GM12878 (cell line): ENCODE measurements at regions not wholly inside any gene's neighbourhood (a gene's known extent, or its start where the extent isn't known, plus 50 kb on each side); places are given as distances from the start of the nearest gene placed in this dataset.

Source experiments
- ATAC-seq: fragments of 200-7000 bp; cut with Tn5 transposase; 3 replicates; pipeline ENCODE4 v1.9.1; 2020; ENCODE audit warnings: mild to moderate bottlenecking, moderate library complexity
- BruUV-seq: library from RNA; stranded (reverse); fragments of 400-500 nt; replicated peaks from 2 replicates; lab custom pipeline; 2021; lab: Mats Ljungman, UMichigan
- CTCF ChIA-PET: fragments of 300-600 bp; sonication (Branson Sonifier 250); formaldehyde crosslinking; extraction: SDS; loops from one replicate; lab custom pipeline; 2021; ENCODE audit warnings: inconsistent platforms; lab: Yijun Ruan, JAX
- POLR2A ChIA-PET: fragments of 350-600 bp; formaldehyde crosslinking; extraction: SDS; loops from one replicate; lab custom pipeline; 2021; ENCODE audit warnings: inconsistent platforms; lab: Charles Lee
- RAD21 ChIA-PET: fragments of 300-600 bp; sonication (Branson Sonifier 250); formaldehyde crosslinking; loops from one replicate; lab custom pipeline; 2023; ENCODE audit warnings: antibody characterized with exemption; ENCODE audit not compliant: unreplicated experiment; lab: Charles Lee
- SMC1A ChIA-PET: fragments of 300-600 bp; sonication (Branson Sonifier 250); formaldehyde crosslinking; loops from one replicate; lab custom pipeline; 2023; ENCODE audit not compliant: unreplicated experiment, uncharacterized antibody; lab: Charles Lee
- DNase-seq: peaks from one replicate; pipeline ENCODE4 v3.0.0-alpha.2; 2011; ENCODE audit warnings: low read depth, low spot score
- FAIRE-seq: peaks from 3 replicates; lab custom pipeline; 2011; peaks lifted over from hg19 to GRCh38; lab: Jason Lieb, UNC
- H2AFZ ChIP-seq: 2 replicates; pipeline ENCODE4 v1.6.0; 2011; ENCODE audit warnings: low read depth, low read length, control low read depth; ENCODE audit not compliant: control insufficient read depth
- H3K27ac ChIP-seq: 2 replicates; pipeline ENCODE4 v1.5.1; 2011; ENCODE audit warnings: control low read depth; ENCODE audit not compliant: control insufficient read depth, insufficient read depth
- H3K27me3 ChIP-seq, 2 experiments: replicated peaks in 1 of 2; 2 replicates each; pipeline versions ENCODE4 v1.6.0 to v1.6.1; 2011; ENCODE audit warnings: low read length in 1 of 2; ENCODE audit not compliant: control insufficient read depth in 2 of 2, insufficient read depth in 2 of 2
- H3K36me3 ChIP-seq, 2 experiments: 2 replicates each; pipeline ENCODE4 v1.5.1; 2011; ENCODE audit warnings: low read length in 1 of 2; ENCODE audit not compliant: control insufficient read depth in 2 of 2, insufficient read depth in 2 of 2
- H3K4me1 ChIP-seq: 2 replicates; pipeline ENCODE4 v1.6.1; 2011; ENCODE audit warnings: mild to moderate bottlenecking, low read length, moderate library complexity, mixed read lengths; ENCODE audit not compliant: control insufficient read depth, insufficient read depth
- H3K4me2 ChIP-seq: 2 replicates; pipeline ENCODE4 v1.6.0; 2011; ENCODE audit warnings: control low read depth; ENCODE audit not compliant: control insufficient read depth, insufficient read depth
- H3K4me3 ChIP-seq: fragments of 200-600 bp; sonication (generic); 2 replicates; pipeline ENCODE4 v1.5.1; 2016
- H3K79me2 ChIP-seq: 2 replicates; pipeline ENCODE4 v1.6.0; 2011; ENCODE audit warnings: low read length; ENCODE audit not compliant: control insufficient read depth, insufficient read depth
- H3K9ac ChIP-seq: 2 replicates; pipeline ENCODE4 v1.8.0; 2011; ENCODE audit warnings: low read length, control low read depth, mixed read lengths; ENCODE audit not compliant: control insufficient read depth, insufficient read depth
- H3K9me3 ChIP-seq: replicated peaks from 3 replicates; pipeline ENCODE4 v1.5.1; 2011; ENCODE audit warnings: mild to moderate bottlenecking, low read length; ENCODE audit not compliant: control insufficient read depth, insufficient read depth
- H4K20me1 ChIP-seq: 2 replicates; pipeline ENCODE4 v1.6.0; 2011; ENCODE audit not compliant: control insufficient read depth, insufficient read depth
- BMI1 ChIP-seq: fragments of 450-650 bp; IDR thresholded peaks from 2 replicates; pipeline ENCODE4 v1.6.1; 2016; ENCODE audit warnings: mild to moderate bottlenecking, moderate library complexity, borderline replicate concordance
- BRCA1 ChIP-seq: IDR thresholded peaks from 2 replicates; pipeline ENCODE4 v1.6.1; 2011; ENCODE audit warnings: low read depth, low read length, improper control_type of control experiment
- RBBP5 ChIP-seq: fragments of 200-600 bp; sonication (generic); conservative IDR thresholded peaks from 2 replicates; pipeline ENCODE4 v1.6.1; 2016
- RELA ChIP-seq: fragments of 450-650 bp; IDR thresholded peaks from 2 replicates; pipeline ENCODE4 v1.8.0; 2014; ENCODE audit warnings: borderline replicate concordance; ENCODE audit not compliant: partially characterized antibody
- STAT1 ChIP-seq: fragments of 450-650 bp; conservative IDR thresholded peaks from 2 replicates; pipeline ENCODE4 v1.6.1; 2014; ENCODE audit warnings: antibody characterized with exemption, mild to moderate bottlenecking
- WRNIP1 ChIP-seq: IDR thresholded peaks from 2 replicates; pipeline ENCODE4 v1.6.1; 2011; ENCODE audit warnings: low read depth, low read length, improper control_type of control experiment, borderline replicate concordance
- WGBS: methylation state at CpG from one replicate; pipeline ENCODE4 v1.1.6; 2016; ENCODE audit warnings: low lambda C conversion rate; ENCODE audit not compliant: insufficient replicate concordance, insufficient coverage; ENCODE audit errors: missing lambda C conversion rate; 5-methylcytosine and 5-hydroxymethylcytosine counted together
- in situ Hi-C: fragments of 300-500 bp; cut with MboI; formaldehyde crosslinking; loops from 9 replicates; pipeline ENCODE4 v1.14.3; 2018; ENCODE audit warnings: mixed read lengths
- intact Hi-C: fragments of 100-400 bp; cut with micrococcal nuclease; formaldehyde crosslinking; loops from one replicate; pipeline ENCODE4 v1.14.2; 2022; ENCODE audit not compliant: unreplicated experiment
- TF ChIP-seq, protein P1 (sequence below): IDR thresholded peaks from 2 replicates; pipeline ENCODE4 v1.6.1; 2011; ENCODE audit warnings: borderline replicate concordance, low read depth, mild to moderate bottlenecking, moderate library complexity, low read length; ENCODE audit not compliant: insufficient read depth, poor library complexity, severe bottlenecking
- TF ChIP-seq, protein P2 (sequence below): fragments of 450-650 bp; conservative IDR thresholded peaks from 2 replicates; pipeline ENCODE4 v1.6.1; 2017; ENCODE audit warnings: mild to moderate bottlenecking, moderate library complexity

DNA sequence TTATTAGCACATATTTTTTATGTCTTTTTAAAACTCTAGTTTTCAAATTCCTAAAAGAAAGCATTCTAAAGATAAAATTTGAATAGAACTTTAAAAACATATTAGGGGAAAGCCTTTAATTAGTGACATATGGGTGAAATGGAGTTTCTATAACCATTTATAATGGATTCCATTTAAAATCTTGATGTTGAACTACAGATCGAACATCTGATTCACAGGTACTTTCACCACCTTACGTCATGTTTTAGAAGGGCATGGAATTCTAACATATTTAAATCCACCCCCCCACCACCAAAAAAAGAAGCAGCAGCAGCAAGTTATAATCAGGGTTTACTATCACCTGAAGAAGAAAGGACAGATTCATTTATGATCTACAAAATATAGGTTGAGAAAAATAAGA is 298.4 kb downstream of the SMOC2 start (continued):
- TF ChIP-seq, protein P1, sequence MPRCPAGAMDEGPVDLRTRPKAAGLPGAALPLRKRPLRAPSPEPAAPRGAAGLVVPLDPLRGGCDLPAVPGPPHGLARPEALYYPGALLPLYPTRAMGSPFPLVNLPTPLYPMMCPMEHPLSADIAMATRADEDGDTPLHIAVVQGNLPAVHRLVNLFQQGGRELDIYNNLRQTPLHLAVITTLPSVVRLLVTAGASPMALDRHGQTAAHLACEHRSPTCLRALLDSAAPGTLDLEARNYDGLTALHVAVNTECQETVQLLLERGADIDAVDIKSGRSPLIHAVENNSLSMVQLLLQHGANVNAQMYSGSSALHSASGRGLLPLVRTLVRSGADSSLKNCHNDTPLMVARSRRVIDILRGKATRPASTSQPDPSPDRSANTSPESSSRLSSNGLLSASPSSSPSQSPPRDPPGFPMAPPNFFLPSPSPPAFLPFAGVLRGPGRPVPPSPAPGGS = no peak
- no peak for TF ChIP-seq BRCA1
- TF ChIP-seq, protein P2, sequence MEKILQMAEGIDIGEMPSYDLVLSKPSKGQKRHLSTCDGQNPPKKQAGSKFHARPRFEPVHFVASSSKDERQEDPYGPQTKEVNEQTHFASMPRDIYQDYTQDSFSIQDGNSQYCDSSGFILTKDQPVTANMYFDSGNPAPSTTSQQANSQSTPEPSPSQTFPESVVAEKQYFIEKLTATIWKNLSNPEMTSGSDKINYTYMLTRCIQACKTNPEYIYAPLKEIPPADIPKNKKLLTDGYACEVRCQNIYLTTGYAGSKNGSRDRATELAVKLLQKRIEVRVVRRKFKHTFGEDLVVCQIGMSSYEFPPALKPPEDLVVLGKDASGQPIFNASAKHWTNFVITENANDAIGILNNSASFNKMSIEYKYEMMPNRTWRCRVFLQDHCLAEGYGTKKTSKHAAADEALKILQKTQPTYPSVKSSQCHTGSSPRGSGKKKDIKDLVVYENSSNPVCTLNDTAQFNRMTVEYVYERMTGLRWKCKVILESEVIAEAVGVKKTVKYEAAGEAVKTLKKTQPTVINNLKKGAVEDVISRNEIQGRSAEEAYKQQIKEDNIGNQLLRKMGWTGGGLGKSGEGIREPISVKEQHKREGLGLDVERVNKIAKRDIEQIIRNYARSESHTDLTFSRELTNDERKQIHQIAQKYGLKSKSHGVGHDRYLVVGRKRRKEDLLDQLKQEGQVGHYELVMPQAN = no peak
- TF ChIP-seq WRNIP1 = no peak
- no peak for TF ChIP-seq RBBP5

DNA sequence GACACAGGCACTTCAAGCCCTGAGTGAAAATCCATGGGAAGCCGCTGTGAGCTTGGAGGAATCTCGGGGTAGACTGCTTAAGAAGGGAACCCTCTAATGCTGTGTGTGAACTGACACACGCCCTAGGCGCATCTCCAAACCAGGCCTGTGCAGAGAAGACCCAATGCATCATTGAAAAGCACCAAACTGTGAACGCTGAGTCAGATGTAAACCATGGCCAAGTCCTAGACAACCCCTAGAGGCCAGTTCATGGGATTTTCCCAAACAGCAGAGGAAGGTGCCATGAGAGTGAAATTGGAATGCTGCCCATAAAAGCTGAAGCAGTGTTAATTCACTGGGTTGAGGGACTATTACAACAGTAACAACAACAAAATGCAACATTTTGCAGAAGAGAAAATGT is 296.5 kb downstream of the SMOC2 start:
- ChIA-PET RAD21 (no interaction called here), POLR2A (no interaction called here), CTCF (no interaction called here), SMC1A (no interaction called here)
- no peaks in the 10 kb centered on the region for H3K36me3 ChIP-seq
- BruUV-seq = no TSS peak
- H3K4me3 ChIP-seq = no peak overlapping the region
- no peaks in the 10 kb centered on the region; the same call in 2 of the 3 replicates for H3K9me3 ChIP-seq
- H3K4me2 ChIP-seq = no peak overlapping the region
- in situ Hi-C loops = no loop called here
- no peaks in the 10 kb centered on the region for H3K79me2 ChIP-seq
- FAIRE-seq (no peak), ATAC-seq (no peak), DNase-seq (no peak)
- intact Hi-C loops = no loop called here
- H3K27me3 ChIP-seq = no peaks in the 10 kb centered on the region
- 26% methylated on average over 5 of the region's 5 CpGs for WGBS
- H3K27ac ChIP-seq = no peak overlapping the region
- H4K20me1 ChIP-seq = no peaks in the 10 kb centered on the region
- no peak overlapping the region for H3K9ac ChIP-seq
- no peak for TF ChIP-seq STAT1
- no peak for TF ChIP-seq RELA
- TF ChIP-seq BMI1 = no peak
- H3K4me1 ChIP-seq = no peaks in the 10 kb centered on the region
- no peak overlapping the region for H2AFZ ChIP-seq
